SJSA1 (cell line): ENCODE measurements at regions not wholly inside any gene's neighbourhood (a gene's known extent, or its start where the extent isn't known, plus 50 kb on each side); places are given as distances from the start of the nearest gene placed in this dataset.
"Not testable (repeated sequence)": the region's sequence is repeated elsewhere in the genome, so short reads cannot be mapped to it uniquely, and the experiment has no call there.

Experiments used
- DNase-seq, 2 experiments: peaks; one replicate each; pipeline ENCODE4 v3.0.0-alpha.2; 2015 to 2020; ENCODE audit warnings: low spot score in 2 of 2, low read depth in 1 of 2
- H3K27ac ChIP-seq: fragments of 250-450 bp; sonication (Bioruptor Pico); 2 replicates; pipeline ENCODE4 v1.5.1; 2020; ENCODE audit warnings: mild to moderate bottlenecking, moderate library complexity
- H3K27me3 ChIP-seq: fragments of 250-450 bp; sonication (Bioruptor Pico); replicated peaks from 2 replicates; pipeline ENCODE4 v1.5.1; 2020; ENCODE audit warnings: mild to moderate bottlenecking, moderate library complexity
- H3K36me3 ChIP-seq: fragments of 250-450 bp; sonication (Bioruptor Pico); 2 replicates; pipeline ENCODE4 v1.5.1; 2020; ENCODE audit warnings: mild to moderate bottlenecking
- H3K4me1 ChIP-seq: fragments of 250-450 bp; sonication (Bioruptor Pico); replicated peaks from 2 replicates; pipeline ENCODE4 v1.6.1; 2021; ENCODE audit warnings: mild to moderate bottlenecking
- H3K4me3 ChIP-seq: fragments of 250-450 bp; sonication (Bioruptor Pico); 2 replicates; pipeline ENCODE4 v1.5.1; 2020; ENCODE audit warnings: mild to moderate bottlenecking
- H3K9me3 ChIP-seq: fragments of 250-450 bp; sonication (Bioruptor Pico); replicated peaks from 2 replicates; pipeline ENCODE4 v1.5.1; 2020; ENCODE audit warnings: mild to moderate bottlenecking

DNA sequence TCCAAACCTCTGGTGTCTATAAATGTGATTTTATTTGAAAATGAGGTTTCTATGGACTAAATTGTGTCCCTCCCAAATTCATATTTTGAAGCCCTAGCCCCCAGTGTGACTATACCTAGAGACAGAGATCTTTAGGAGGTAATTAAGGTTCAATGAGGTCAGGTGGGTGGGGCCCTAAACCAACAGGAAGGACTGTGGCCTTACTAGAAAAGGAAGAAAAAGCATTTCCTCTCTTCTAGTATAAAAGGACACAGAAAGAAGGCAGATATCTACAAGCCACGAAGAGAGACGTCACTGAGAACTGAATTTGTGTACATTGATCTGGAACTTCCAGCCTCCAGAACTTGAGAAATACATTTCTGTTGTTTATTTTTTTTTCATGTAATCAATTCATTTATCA is 123.1 kb upstream of the RUNX1 start:
- DNase-seq: no peak
- Histone ChIP-seq H3K4me1 (no peaks in the 10 kb centered on the region), H3K27ac (no peak overlapping the region), H3K36me3 (no peaks in the 10 kb centered on the region), H3K4me3 (no peak overlapping the region), H3K9me3 (no peaks in the 10 kb centered on the region), H3K27me3 (no peaks in the 10 kb centered on the region)

DNA sequence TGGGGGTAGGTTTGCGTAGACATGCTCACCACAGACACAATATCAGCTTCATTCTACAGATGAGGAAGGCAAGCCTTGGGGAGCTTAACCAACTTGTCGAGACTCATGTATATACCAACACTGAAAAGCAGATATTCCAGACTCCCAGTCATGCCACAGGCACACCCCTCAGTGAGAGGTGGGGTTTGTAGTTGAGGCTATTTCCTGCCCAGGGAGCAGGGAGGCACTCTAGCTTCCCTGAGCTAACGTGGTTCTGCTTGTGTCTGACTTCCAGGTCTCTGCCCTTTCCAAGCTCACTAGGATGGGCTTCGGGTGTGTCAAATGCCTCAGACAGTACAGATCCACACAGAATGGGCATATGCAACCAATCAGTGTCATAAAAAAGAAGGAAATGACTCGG is 122.3 kb upstream of the RUNX1 start:
- Histone ChIP-seq H3K27me3 (no peaks in the 10 kb centered on the region), H3K4me1 (no peaks in the 10 kb centered on the region), H3K27ac (no peak overlapping the region), H3K4me3 (no peak overlapping the region), H3K9me3 (no peaks in the 10 kb centered on the region), H3K36me3 (no peaks in the 10 kb centered on the region)
- no peak for DNase-seq

DNA sequence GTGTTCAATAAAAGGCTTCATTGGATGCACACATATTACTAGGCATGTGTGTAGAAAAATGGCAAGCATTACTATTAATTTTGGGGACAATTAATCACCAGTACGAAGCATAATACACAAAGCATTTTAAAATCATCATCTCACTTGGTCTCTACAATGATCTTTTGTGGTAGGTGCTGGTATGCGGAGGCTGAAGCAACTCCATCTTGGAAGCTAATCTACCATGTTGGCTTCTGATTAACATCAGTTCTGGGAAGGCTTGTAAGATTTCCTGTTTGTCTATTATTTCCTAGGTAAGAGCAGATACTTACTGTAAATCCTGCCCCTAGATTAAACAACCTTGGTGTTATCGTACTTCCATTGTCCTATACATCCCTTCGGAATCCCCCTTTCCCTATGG is 121.7 kb upstream of the RUNX1 start:
- no peak for DNase-seq
- no peaks in the 10 kb centered on the region for H3K27me3 ChIP-seq

GRCh38 chr21:35170244-35170643 is 121.1 kb upstream of the RUNX1 start:
- H3K36me3 ChIP-seq: no peaks in the 10 kb centered on the region
- no peaks in the 10 kb centered on the region for H3K4me1 ChIP-seq
- no peak overlapping the region for H3K27ac ChIP-seq
- H3K27me3 ChIP-seq: no peaks in the 10 kb centered on the region
- no peak overlapping the region for H3K4me3 ChIP-seq
- DNase-seq: no peak
- no peaks in the 10 kb centered on the region for H3K9me3 ChIP-seq

More for the DNA sequence above, 121.7 kb upstream of the RUNX1 start:
- no peaks in the 10 kb centered on the region for H3K36me3 ChIP-seq
- H3K27ac ChIP-seq: no peak overlapping the region
- H3K9me3 ChIP-seq: no peaks in the 10 kb centered on the region
- H3K4me1 ChIP-seq: no peaks in the 10 kb centered on the region
- no peak overlapping the region for H3K4me3 ChIP-seq

DNA sequence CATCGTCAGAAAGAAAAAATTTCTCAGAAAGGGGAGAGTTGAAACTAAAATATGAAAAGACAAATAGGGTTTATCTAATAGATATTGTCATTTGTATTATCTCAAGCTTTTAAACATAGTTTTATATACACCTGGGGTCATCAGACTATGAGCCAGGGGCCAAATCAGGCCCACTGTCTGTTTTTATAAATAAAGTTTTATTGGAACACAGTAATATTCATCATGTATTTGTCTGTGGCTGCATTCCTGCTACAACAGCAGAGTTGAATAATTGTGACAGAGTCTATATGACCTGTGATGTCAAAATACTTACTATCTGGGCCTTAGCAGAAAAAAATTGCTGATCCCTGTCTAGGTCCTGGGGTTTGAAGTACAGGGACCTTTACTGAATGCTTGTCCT is 120.5 kb upstream of the RUNX1 start:
- no peak for DNase-seq
- Histone ChIP-seq H3K27ac (no peak overlapping the region), H3K27me3 (no peaks in the 10 kb centered on the region), H3K4me3 (no peak overlapping the region), H3K9me3 (no peaks in the 10 kb centered on the region), H3K36me3 (no peaks in the 10 kb centered on the region), H3K4me1 (no peaks in the 10 kb centered on the region)

- no peak for DNase-seq
- Histone ChIP-seq H3K9me3 (no peaks in the 10 kb centered on the region), H3K27me3 (no peaks in the 10 kb centered on the region), H3K27ac (no peak overlapping the region), H3K4me1 (no peaks in the 10 kb centered on the region), H3K4me3 (no peak overlapping the region), H3K36me3 (no peaks in the 10 kb centered on the region)
Observed at GRCh38 chr21:35168735-35169134, 119.6 kb upstream of the RUNX1 start.

- Histone ChIP-seq H3K27ac (no peak overlapping the region), H3K27me3 (no peaks in the 10 kb centered on the region), H3K36me3 (no peaks in the 10 kb centered on the region), H3K4me3 (no peak overlapping the region), H3K9me3 (no peaks in the 10 kb centered on the region), H3K4me1 (peaks cover 3% of the 10 kb centered on the region)
- DNase-seq: no peak
Observed at GRCh38 chr21:35164971-35165483, 115.9 kb upstream of the RUNX1 start.

GRCh38 chr21:35164380-35164779 is 115.3 kb upstream of the RUNX1 start:
- no peaks in the 10 kb centered on the region for H3K9me3 ChIP-seq
- H3K27ac ChIP-seq: no peak overlapping the region
- no peak overlapping the region for H3K4me3 ChIP-seq
- DNase-seq: no peak
- H3K36me3 ChIP-seq: no peaks in the 10 kb centered on the region
- no peaks in the 10 kb centered on the region for H3K27me3 ChIP-seq
- H3K4me1 ChIP-seq: peaks cover 9% of the 10 kb centered on the region

DNA sequence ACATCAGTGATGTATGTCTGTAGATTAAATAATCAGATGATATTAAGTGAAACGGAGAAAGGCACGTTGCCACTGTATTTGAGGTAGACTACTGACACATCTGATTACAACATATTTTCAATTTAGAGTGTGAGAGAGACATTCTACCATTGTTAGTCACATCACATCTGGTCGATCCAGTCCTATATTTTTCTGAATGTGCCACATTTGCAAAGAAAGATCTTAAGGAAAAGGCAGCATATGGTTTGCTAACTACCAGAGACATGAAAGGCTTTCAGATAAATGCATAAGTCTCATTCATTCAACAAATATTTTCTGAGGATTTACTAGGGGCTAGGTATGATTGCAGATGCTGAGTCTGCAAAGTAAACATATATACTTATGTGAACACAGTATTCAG is 114.3 kb upstream of the RUNX1 start:
- Histone ChIP-seq H3K27ac (no peak overlapping the region), H3K36me3 (no peaks in the 10 kb centered on the region), H3K27me3 (no peaks in the 10 kb centered on the region), H3K9me3 (no peaks in the 10 kb centered on the region), H3K4me3 (no peak overlapping the region), H3K4me1 (peaks cover 11% of the 10 kb centered on the region)
- no peak for DNase-seq

DNA sequence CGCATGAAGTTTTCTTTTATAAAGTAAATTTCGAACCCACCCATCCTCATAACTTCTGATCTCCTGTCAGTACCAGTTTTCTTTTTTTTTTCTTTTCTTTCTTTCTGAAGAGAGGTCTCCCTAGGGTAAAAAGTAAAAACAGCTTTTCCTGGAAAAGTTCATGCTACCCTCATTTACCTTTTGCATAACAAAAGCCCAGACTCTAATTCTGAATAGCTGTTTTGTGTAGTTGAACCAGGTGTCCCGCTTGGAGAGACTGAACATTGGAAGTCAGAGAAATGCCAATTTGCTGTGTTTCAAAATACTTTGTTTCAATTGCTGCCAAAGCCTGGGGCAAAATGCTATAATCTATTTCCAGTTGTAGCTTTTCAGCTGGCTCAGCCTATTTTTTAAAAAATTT is 113.7 kb upstream of the RUNX1 start:
- peaks cover 11% of the 10 kb centered on the region for H3K4me1 ChIP-seq
- no peak for DNase-seq
- no peaks in the 10 kb centered on the region for H3K36me3 ChIP-seq
- H3K9me3 ChIP-seq: no peaks in the 10 kb centered on the region
- H3K4me3 ChIP-seq: no peak overlapping the region
- no peak overlapping the region for H3K27ac ChIP-seq
- H3K27me3 ChIP-seq: no peaks in the 10 kb centered on the region

GRCh38 chr21:35159881-35160280 is 110.8 kb upstream of the RUNX1 start:
- no peak overlapping the region for H3K4me3 ChIP-seq

GRCh38 chr21:35157374-35157773 is 108.3 kb upstream of the RUNX1 start:
- not testable (repeated sequence) for DNase-seq, H3K36me3 ChIP-seq, H3K27me3 ChIP-seq, H3K4me3 ChIP-seq, H3K27ac ChIP-seq, H3K9me3 ChIP-seq
- peaks cover 11% of the 10 kb centered on the region for H3K4me1 ChIP-seq

More at GRCh38 chr21:35159881-35160280, 110.8 kb upstream of the RUNX1 start:
- H3K9me3 ChIP-seq: no peaks in the 10 kb centered on the region; the same call in none of the 2 replicates
- peak in 1 of 2 experiments; percentile 50 for DNase-seq
- peaks cover 11% of the 10 kb centered on the region for H3K4me1 ChIP-seq
- H3K36me3 ChIP-seq: no peaks in the 10 kb centered on the region
- H3K27ac ChIP-seq: peak overlapping the region; percentile 27; the same call in 1 of the 2 replicates
- H3K27me3 ChIP-seq: no peaks in the 10 kb centered on the region

- H3K27me3 ChIP-seq: no peaks in the 10 kb centered on the region
- H3K9me3 ChIP-seq: no peaks in the 10 kb centered on the region; the same call in none of the 2 replicates
- H3K36me3 ChIP-seq: no peaks in the 10 kb centered on the region
- DNase-seq: no peak
- H3K4me3 ChIP-seq: no peak overlapping the region
- no peak overlapping the region for H3K27ac ChIP-seq
- H3K4me1 ChIP-seq: peaks cover 13% of the 10 kb centered on the region
Observed at GRCh38 chr21:35156293-35157278, 107.5 kb upstream of the RUNX1 start.

DNA sequence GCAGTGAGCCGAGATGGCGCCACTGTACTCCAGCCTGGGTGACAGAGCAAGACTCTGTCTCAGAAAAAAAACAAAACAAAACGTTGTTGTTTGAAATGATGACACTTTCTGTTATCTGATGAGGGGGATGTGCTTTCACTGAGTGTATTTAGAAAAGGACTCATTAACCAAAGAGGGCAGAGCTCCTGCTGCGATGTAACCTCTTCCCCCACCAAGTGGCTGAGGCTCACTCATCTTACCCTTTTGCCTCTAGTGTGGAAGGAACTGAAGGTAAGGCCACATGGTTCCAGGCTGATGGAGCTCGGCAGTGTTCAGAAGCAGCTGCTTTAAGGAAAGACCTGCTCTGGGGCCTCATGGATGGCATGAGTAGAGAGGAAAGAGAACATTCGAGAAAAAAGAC is 105.7 kb upstream of the RUNX1 start:
- H3K4me1 ChIP-seq: peaks cover 24% of the 10 kb centered on the region
- H3K27ac ChIP-seq: no peak overlapping the region
- H3K36me3 ChIP-seq: no peaks in the 10 kb centered on the region
- no peak overlapping the region for H3K4me3 ChIP-seq
- no peaks in the 10 kb centered on the region for H3K27me3 ChIP-seq
- no peaks in the 10 kb centered on the region; the same call in none of the 2 replicates for H3K9me3 ChIP-seq
- DNase-seq: no peak
